NCI-H2029 (cell line): ENCODE measurements at regions not wholly inside any gene's neighbourhood (a gene's known extent, or its start where the extent isn't known, plus 50 kb on each side); places are given as distances from the start of the nearest gene placed in this dataset.

Experiments
- DNase-seq: peaks from one replicate; lab custom pipeline; 2025; lab: John Stamatoyannopoulos, UW

- DNase-seq = no peak
Measured at GRCh38 chr2:71891719-71892422, 255.8 kb downstream of the CYP26B1 start.

GRCh38 chr2:71891155-71891554 is 256.5 kb downstream of the CYP26B1 start:
- DNase-seq = no peak

- DNase-seq = no peak
Measured at GRCh38 chr2:71889759-71890684, 257.6 kb downstream of the CYP26B1 start.

GRCh38 chr2:71888751-71889445 is 258.8 kb downstream of the CYP26B1 start:
- no peak for DNase-seq

- DNase-seq = no peak
Measured at GRCh38 chr2:71887196-71887595, 260.5 kb downstream of the CYP26B1 start.

- DNase-seq = no peak
Measured at GRCh38 chr2:71886241-71886640, 261.4 kb downstream of the CYP26B1 start.

- no peak for DNase-seq
Measured at GRCh38 chr2:71884303-71885042, 263.2 kb downstream of the CYP26B1 start.

- DNase-seq = peak; percentile 25
Measured at GRCh38 chr2:71882949-71883472, 264.7 kb downstream of the CYP26B1 start.

GRCh38 chr2:71882236-71882946 is 265.3 kb downstream of the CYP26B1 start:
- DNase-seq = no peak

GRCh38 chr2:71880846-71881610 is 266.6 kb downstream of the CYP26B1 start:
- no peak for DNase-seq

- DNase-seq = no peak
Measured at GRCh38 chr2:71880287-71880686, 267.4 kb downstream of the CYP26B1 start.

GRCh38 chr2:71879509-71880184 is 268.0 kb downstream of the CYP26B1 start:
- DNase-seq = no peak

- no peak for DNase-seq
Measured at GRCh38 chr2:71878626-71879508, 268.8 kb downstream of the CYP26B1 start.

GRCh38 chr2:71877636-71878035 is 270.0 kb downstream of the CYP26B1 start:
- DNase-seq = no peak

- no peak for DNase-seq
Measured at GRCh38 chr2:71876542-71877451, 270.9 kb downstream of the CYP26B1 start.

GRCh38 chr2:71872466-71873051 is 275.1 kb downstream of the CYP26B1 start:
- no peak for DNase-seq

GRCh38 chr2:71865391-71865965 is 282.2 kb downstream of the CYP26B1 start:
- DNase-seq = no peak
